Motor neuron (in vitro differentiated cells): ENCODE measurements at regions not wholly inside any gene's neighbourhood (a gene's known extent, or its start where the extent isn't known, plus 50 kb on each side); places are given as distances from the start of the nearest gene placed in this dataset.

Experiments
- ATAC-seq, 8 experiments: fragments of 200-7000 bp; cut with Tn5 transposase; replicated peaks in 6 of 8; 2 replicates each; pipeline ENCODE4 v1.8.0; 2021; ENCODE audit warnings: mild to moderate bottlenecking in 8 of 8, moderate library complexity in 8 of 8
- H3K27ac ChIP-seq, 2 donors: fragments of 250-450 bp; sonication (Bioruptor Pico); 2 replicates each; pipeline ENCODE4 v1.9.0; 2021; ENCODE audit warnings: antibody characterized with exemption in 2 of 2, mild to moderate bottlenecking in 2 of 2, moderate library complexity in 1 of 2
- H3K4me1 ChIP-seq, 2 donors: fragments of 250-450 bp; sonication (Bioruptor Pico); replicated peaks in 1 of 2; 2 replicates each; pipeline ENCODE4 v1.6.1; 2021; ENCODE audit warnings: antibody characterized with exemption in 2 of 2, mild to moderate bottlenecking in 2 of 2, moderate library complexity in 1 of 2
- H3K4me3 ChIP-seq, 5 donors: fragments of 250-450 bp; sonication (Bioruptor Pico); 2 replicates each; pipeline ENCODE4 v1.9.0; 2021; ENCODE audit warnings: antibody characterized with exemption in 5 of 5, mild to moderate bottlenecking in 5 of 5, moderate library complexity in 4 of 5
- WGBS, 10 experiments: fragments of 450-650 bp; shearing (Covaris generic); methylation state at CpG; one replicate each; pipeline ENCODE4 v1.0.0; 2022; 5-methylcytosine and 5-hydroxymethylcytosine counted together
- in situ Hi-C, 9 experiments: fragments of 400-800 bp; cut with MboI; loops; one replicate each; pipeline ENCODE4 v1.15.0; 2021; ENCODE audit warnings: low sequenced_read_pairs in 9 of 9, low pct_unique_long_range_greater_than_20kb in 2 of 9; ENCODE audit not compliant: unreplicated experiment in 9 of 9

- Histone ChIP-seq H3K4me3 (no peak overlapping the region), H3K4me1 (peaks cover 0 to 24% of the 10 kb centered on the region in 2 donors), H3K27ac (no peak overlapping the region)
- WGBS, 10 experiments = 0 to 86% (median 52%) methylated on average over 1 of the region's 1 CpG; no CpG with 5 or more reads in 4 of the 10 experiments
- in situ Hi-C loops = loop anchor here in 7 of 9 experiments (25.0 kb wide), 7 partner anchors 373 to 1823 kb away; no protein-coding TSS in a partner anchor
- ATAC-seq = peak in 1 of 8 experiments; percentile 43
Measured at GRCh38 chr12:98385641-98386040, 129.7 kb upstream of the TMPO start.

DNA sequence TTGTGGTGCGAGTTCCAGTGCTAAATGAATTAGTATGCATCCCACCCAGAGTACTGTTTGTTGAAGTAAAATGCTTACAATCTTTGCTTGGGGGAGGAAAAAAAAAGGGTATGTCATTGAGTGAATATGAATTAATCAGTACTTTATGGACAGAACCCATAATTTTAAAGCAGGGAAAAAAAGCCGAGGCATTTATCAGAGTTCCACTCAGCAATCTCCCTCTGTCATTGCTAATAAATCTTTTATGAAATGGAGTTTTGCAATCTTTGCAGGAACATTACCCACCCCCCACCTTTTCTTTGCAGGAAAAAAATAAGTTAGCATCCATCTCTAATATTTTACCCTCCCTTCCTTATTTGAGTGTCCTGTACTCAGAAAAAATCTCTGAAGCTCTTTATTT, 127.9 kb upstream of the TMPO start:
- H3K4me1 ChIP-seq = peaks cover 0 to 24% of the 10 kb centered on the region in 2 donors
- 31 to 90% (median 73%) methylated on average over 1 to 2 of the region's 2 CpGs; no CpG with 5 or more reads in 1 of the 10 experiments for WGBS, 10 experiments
- no peak overlapping the region for H3K4me3 ChIP-seq
- in situ Hi-C loops = loop anchor here in 7 of 9 experiments (25.0 kb wide), 7 partner anchors 375 to 1825 kb away; no protein-coding TSS in a partner anchor
- ATAC-seq = peak in 3 of 8 experiments; percentile 35 to 68 (median 62)
- no peak overlapping the region for H3K27ac ChIP-seq

GRCh38 chr12:98388126-98388525, 127.3 kb upstream of the TMPO start:
- WGBS, 10 experiments = 10 to 93% (median 74%) methylated on average over 3 to 9 of the region's 10 CpGs; no CpG with 5 or more reads in 1 of the 10 experiments
- in situ Hi-C loops = loop anchor here in 7 of 9 experiments (25.0 kb wide), 7 partner anchors 376 to 1826 kb away; no protein-coding TSS in a partner anchor
- H3K4me1 ChIP-seq = peaks cover 3 to 28% of the 10 kb centered on the region in 2 donors
- H3K27ac ChIP-seq = no peak overlapping the region
- H3K4me3 ChIP-seq = no peak overlapping the region
- peak in 1 of 8 experiments; percentile 13 for ATAC-seq

GRCh38 chr12:98389593-98389992, 125.8 kb upstream of the TMPO start:
- Histone ChIP-seq H3K27ac (no peak overlapping the region), H3K4me1 (peaks cover 3 to 32% of the 10 kb centered on the region in 2 donors), H3K4me3 (no peak overlapping the region)
- WGBS, 10 experiments = 10 to 100% (median 78%) methylated on average over 1 to 2 of the region's 2 CpGs
- in situ Hi-C loops = loop anchor here in 7 of 9 experiments (25.0 kb wide), 7 partner anchors 377 to 1827 kb away; no protein-coding TSS in a partner anchor
- peak in 3 of 8 experiments; percentile 45 to 58 (median 51) for ATAC-seq

DNA sequence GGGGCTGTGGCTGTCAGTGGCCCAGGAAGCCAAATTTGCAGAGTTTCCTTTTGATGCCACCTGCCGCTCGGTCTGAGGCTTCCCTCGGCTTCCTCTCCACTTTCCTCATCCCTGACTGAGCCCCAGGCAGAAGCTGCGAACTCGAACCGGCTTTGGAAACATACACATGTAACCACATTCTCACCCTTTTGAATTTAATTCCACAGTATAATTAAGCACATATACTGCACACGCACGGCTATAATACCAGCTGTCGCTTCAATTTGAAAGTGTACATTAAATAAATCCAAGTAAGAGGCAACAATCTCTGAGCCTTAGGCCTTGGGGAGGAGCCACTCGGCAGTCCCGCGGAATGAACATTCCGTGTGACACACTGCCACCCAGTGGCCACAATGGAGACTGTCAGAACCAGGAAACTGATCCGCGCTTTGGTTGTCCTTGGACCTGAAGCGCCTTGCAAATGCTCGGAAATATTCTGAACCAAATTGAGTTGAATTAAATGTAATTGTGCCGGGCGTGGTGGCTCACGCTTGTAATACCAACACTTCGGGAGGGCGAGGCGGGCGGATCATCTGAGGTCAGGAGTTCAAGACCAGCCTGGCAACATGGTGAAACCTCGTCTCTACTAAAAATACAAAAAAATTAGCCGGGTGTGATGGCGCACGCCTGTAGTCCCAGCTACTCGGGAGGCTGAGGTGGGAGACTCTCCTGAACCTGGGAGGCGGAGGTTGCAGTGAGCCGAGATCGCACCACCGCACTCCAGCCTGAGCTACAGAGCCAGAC, 117.9 kb upstream of the TMPO start:
- peaks cover 11 to 14% of the 10 kb centered on the region in 2 donors for H3K4me1 ChIP-seq
- no peak overlapping the region for H3K27ac ChIP-seq
- in situ Hi-C loops = loop anchor here in 8 of 9 experiments (10.0 to 25.0 kb wide), 8 partner anchors 385 to 1835 kb away; no protein-coding TSS in a partner anchor
- WGBS, 10 experiments = 0 to 83% (median 20%) methylated on average over 1 to 18 of the region's 33 CpGs
- H3K4me3 ChIP-seq = peak overlapping the region; percentile 8 to 37 (median 23)
- ATAC-seq = peak; percentile 90 to 95 (median 93)

DNA sequence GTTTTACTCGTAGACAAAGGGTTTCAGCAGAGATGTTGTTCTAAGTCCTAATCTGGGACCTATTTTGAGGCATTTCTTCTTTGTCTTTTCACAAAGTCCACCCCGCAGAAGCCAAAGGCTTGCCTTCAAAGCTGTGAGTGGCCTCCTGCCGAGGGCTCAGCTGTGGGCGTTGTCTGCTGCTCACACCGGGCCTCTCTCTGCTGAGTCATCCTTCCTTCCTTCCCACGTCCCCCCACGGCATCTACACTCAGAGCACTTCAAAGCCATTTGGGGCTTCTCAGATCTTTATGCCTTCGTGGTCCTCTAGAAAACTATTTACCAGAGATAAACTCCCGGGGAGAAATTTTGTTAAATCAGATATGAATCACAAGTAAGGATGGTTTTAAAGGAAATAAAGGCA, 115.9 kb upstream of the TMPO start:
- Histone ChIP-seq H3K27ac (no peak overlapping the region), H3K4me1 (peaks cover 6 to 10% of the 10 kb centered on the region in 2 donors), H3K4me3 (no peak overlapping the region)
- peak in 3 of 8 experiments; percentile 17 to 83 (median 78) for ATAC-seq
- 5 to 56% (median 33%) methylated on average over 3 to 8 of the region's 9 CpGs; no CpG with 5 or more reads in 2 of the 10 experiments for WGBS, 10 experiments
- in situ Hi-C loops = loop anchor here in 8 of 9 experiments (10.0 to 25.0 kb wide), 8 partner anchors 387 to 1837 kb away; no protein-coding TSS in a partner anchor

- WGBS, 10 experiments = 0 to 94% (median 52%) methylated on average over 1 to 3 of the region's 4 CpGs; no CpG with 5 or more reads in 2 of the 10 experiments
- in situ Hi-C loops = no loop called here
- H3K27ac ChIP-seq = no peak overlapping the region
- H3K4me1 ChIP-seq = peaks cover 6 to 10% of the 10 kb centered on the region in 2 donors
- ATAC-seq = peak in 3 of 8 experiments; percentile 23 to 59 (median 54)
- H3K4me3 ChIP-seq = no peak overlapping the region
Measured at GRCh38 chr12:98401427-98401826, 114.0 kb upstream of the TMPO start.

- ATAC-seq = peak in 1 of 8 experiments; percentile 29
- no peak overlapping the region for H3K27ac ChIP-seq
- H3K4me1 ChIP-seq = peaks cover 6 to 9% of the 10 kb centered on the region in 2 donors
- no peak overlapping the region for H3K4me3 ChIP-seq
- in situ Hi-C loops = no loop called here
- WGBS, 10 experiments = 40 to 91% (median 62%) methylated on average over 1 to 3 of the region's 3 CpGs; no CpG with 5 or more reads in 4 of the 10 experiments
Measured at GRCh38 chr12:98402091-98402490, 113.3 kb upstream of the TMPO start.

DNA sequence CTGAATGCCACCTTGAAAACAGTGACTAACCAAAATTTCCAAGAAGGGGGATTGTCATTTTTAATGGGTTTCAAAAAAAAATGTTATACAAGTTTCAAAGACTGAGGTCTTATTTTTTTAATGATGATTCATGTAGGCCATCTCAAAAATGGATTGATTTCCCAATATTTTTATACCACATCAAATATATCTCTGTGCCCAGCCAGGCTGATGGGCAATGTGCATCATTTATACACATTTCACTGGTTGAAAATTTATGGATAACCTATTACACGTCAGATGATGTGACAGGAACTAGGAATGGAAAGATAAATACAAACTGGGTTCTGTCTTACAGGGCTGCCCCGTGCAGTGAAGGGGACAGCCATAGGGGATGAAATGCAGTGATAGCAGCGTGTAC, 112.7 kb upstream of the TMPO start:
- no peak for ATAC-seq
- in situ Hi-C loops = no loop called here
- H3K27ac ChIP-seq = no peak overlapping the region
- H3K4me3 ChIP-seq = no peak overlapping the region
- WGBS, 10 experiments = 85 to 100% (median 89%) methylated on average over 2 to 3 of the region's 3 CpGs; no CpG with 5 or more reads in 4 of the 10 experiments
- H3K4me1 ChIP-seq = peaks cover 6% of the 10 kb centered on the region in 2 donors

GRCh38 chr12:98403385-98403784, 112.0 kb upstream of the TMPO start:
- ATAC-seq = no peak
- 100% methylated on average over 1 of the region's 1 CpG; no CpG with 5 or more reads in 5 of the 10 experiments for WGBS, 10 experiments
- in situ Hi-C loops = no loop called here
- Histone ChIP-seq H3K4me1 (peaks cover 6% of the 10 kb centered on the region in 2 donors), H3K4me3 (no peak overlapping the region), H3K27ac (no peak overlapping the region)

DNA sequence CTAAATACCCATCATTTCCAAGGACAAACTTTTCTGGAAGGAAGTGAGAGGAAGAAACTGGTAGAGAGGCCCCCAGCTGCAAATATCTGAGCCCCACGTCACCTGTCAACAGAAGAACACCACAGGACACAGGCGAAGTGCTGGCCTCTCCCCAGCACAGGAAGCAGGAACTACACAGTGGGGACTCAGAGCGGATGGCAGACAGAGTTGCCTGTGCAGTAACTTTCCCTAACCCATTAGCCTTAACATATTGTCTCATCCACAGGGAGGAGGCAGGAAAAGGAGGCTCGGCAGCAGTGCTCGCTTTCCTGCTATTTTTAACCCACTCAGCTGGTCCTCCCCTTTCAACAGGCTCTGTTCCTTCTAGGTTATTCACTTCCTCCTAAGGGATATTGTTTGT, 111.5 kb upstream of the TMPO start:
- H3K4me3 ChIP-seq = no peak overlapping the region
- in situ Hi-C loops = no loop called here
- H3K27ac ChIP-seq = no peak overlapping the region
- 27 to 100% (median 80%) methylated on average over 1 to 5 of the region's 5 CpGs; no CpG with 5 or more reads in 3 of the 10 experiments for WGBS, 10 experiments
- ATAC-seq = no peak
- peaks cover 6% of the 10 kb centered on the region in 2 donors for H3K4me1 ChIP-seq

GRCh38 chr12:98405805-98406366, 109.5 kb upstream of the TMPO start:
- peaks cover 6% of the 10 kb centered on the region in 2 donors for H3K4me1 ChIP-seq
- in situ Hi-C loops = no loop called here

GRCh38 chr12:98406378-98406777, 109.0 kb upstream of the TMPO start:
- Histone ChIP-seq H3K4me3 (no peak overlapping the region), H3K4me1 (peaks cover 2 to 6% of the 10 kb centered on the region in 2 donors), H3K27ac (no peak overlapping the region)
- 62 to 100% (median 95%) methylated on average over 1 to 3 of the region's 3 CpGs for WGBS, 10 experiments
- in situ Hi-C loops = no loop called here
- no peak for ATAC-seq

More at GRCh38 chr12:98405805-98406366, 109.5 kb upstream of the TMPO start:
- Histone ChIP-seq H3K27ac (no peak overlapping the region), H3K4me3 (no peak overlapping the region)
- WGBS, 10 experiments = 67 to 100% (median 96%) methylated on average over 2 to 7 of the region's 7 CpGs; no CpG with 5 or more reads in 1 of the 10 experiments
- peak in 3 of 8 experiments; percentile 16 to 55 (median 53) for ATAC-seq
